ENCODE measurements at regions not wholly inside any gene's neighbourhood (a gene's known extent, or its start where the extent isn't known, plus 50 kb on each side); places are given as distances from the start of the nearest gene placed in this dataset.
"Not testable (repeated sequence)": the region's sequence is repeated elsewhere in the genome, so short reads cannot be mapped to it uniquely, and the experiment has no call there.

DNA sequence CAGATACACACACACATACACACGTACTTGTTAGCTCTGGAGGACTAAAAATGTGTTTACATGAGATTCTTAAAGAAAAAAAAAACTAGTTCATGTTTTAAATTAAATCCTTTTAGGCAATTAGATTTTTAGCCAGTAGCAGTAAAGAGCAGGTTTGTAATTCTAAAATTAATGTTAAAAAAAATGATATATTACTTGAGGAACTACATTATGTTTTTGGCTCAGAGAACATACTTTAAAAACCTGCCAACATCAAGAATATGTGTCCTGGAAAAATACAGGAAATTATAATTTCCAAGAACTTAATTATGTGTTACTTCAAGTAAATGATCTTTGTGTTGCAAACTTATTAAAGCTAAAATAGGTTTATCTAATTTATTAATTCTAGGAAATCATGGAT is 594.3 kb upstream of the PCDH7 start:
- no peak overlapping the region for H3K4me3 ChIP-seq (ENCODE audit: low read depth, low read length)
- TF ChIP-seq, protein P1, sequence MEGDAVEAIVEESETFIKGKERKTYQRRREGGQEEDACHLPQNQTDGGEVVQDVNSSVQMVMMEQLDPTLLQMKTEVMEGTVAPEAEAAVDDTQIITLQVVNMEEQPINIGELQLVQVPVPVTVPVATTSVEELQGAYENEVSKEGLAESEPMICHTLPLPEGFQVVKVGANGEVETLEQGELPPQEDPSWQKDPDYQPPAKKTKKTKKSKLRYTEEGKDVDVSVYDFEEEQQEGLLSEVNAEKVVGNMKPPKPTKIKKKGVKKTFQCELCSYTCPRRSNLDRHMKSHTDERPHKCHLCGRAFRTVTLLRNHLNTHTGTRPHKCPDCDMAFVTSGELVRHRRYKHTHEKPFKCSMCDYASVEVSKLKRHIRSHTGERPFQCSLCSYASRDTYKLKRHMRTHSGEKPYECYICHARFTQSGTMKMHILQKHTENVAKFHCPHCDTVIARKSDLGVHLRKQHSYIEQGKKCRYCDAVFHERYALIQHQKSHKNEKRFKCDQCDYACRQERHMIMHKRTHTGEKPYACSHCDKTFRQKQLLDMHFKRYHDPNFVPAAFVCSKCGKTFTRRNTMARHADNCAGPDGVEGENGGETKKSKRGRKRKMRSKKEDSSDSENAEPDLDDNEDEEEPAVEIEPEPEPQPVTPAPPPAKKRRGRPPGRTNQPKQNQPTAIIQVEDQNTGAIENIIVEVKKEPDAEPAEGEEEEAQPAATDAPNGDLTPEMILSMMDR (IDR thresholded peaks at IDR 0.05; ENCODE audit: insufficient read depth, low read depth, low read length), result no peak
- no peak for DNase-seq (ENCODE audit: low read depth)

DNA sequence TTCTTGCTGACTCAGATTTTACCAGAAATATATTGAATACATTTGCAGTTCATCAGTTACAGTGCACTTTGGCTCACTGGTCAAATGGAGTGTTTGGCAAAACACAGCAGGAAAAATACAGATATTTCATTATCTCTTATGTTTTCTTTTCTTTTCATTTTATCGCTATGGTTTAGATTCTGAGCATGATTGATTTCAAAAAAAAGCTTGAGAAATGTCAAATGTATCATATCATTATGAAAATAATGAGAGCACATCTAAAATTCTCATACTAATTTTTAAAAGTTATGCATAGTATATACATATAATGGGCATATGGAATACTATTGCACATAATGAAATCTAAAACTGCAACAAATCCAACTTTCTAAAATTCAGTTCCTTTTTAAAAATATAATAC is 593.8 kb upstream of the PCDH7 start:
- H3K4me3 ChIP-seq (ENCODE audit: low read depth, low read length), result no peak overlapping the region
- no peak for DNase-seq (ENCODE audit: low read depth)
- TF ChIP-seq, protein P1 (IDR thresholded peaks at IDR 0.05; ENCODE audit: insufficient read depth, low read depth, low read length), result no peak

- not testable (repeated sequence) for DNase-seq (ENCODE audit: low read depth); H3K4me3 ChIP-seq (ENCODE audit: low read depth, low read length)
These were observed 571.3 kb upstream of the PCDH7 start for GRCh38 chr4:30148828-30149227.

GRCh38 chr4:30149539-30149938 is 570.6 kb upstream of the PCDH7 start:
- DNase-seq (ENCODE audit: low read depth); H3K4me3 ChIP-seq (ENCODE audit: low read depth, low read length): not testable (repeated sequence)

GRCh38 chr4:30153427-30153826 is 566.7 kb upstream of the PCDH7 start:
- no peak for DNase-seq (ENCODE audit: low read depth)

DNA sequence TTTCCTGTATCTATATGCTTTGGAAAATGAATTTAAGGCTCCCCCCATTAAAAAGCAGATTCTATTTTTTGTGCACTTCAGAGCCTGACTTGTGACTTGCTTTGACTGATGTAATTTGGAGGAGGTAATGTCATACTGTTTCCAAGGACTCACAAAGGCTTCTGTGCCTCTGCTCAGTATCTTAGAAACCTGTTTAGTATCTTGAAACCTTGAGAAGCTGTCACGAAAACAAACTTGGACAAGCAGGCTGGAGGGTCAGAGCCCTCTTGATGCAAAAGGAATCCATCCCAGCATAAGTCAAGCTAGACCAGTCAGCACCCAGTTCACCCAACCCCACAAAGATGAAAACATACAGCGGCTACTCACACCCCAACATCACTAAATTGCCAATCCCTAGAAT is 560.0 kb upstream of the PCDH7 start:
- TF ChIP-seq, protein P1 (IDR thresholded peaks at IDR 0.05; ENCODE audit: insufficient read depth, low read depth, low read length), result no peak
- no peak overlapping the region for H3K4me3 ChIP-seq (ENCODE audit: low read depth, low read length)
- DNase-seq (ENCODE audit: low read depth), result no peak

More at GRCh38 chr4:30153427-30153826, 566.7 kb upstream of the PCDH7 start:
- H3K4me3 ChIP-seq (ENCODE audit: low read depth, low read length), result no peak overlapping the region
- TF ChIP-seq, protein P1 (IDR thresholded peaks at IDR 0.05; ENCODE audit: insufficient read depth, low read depth, low read length), result no peak

DNA sequence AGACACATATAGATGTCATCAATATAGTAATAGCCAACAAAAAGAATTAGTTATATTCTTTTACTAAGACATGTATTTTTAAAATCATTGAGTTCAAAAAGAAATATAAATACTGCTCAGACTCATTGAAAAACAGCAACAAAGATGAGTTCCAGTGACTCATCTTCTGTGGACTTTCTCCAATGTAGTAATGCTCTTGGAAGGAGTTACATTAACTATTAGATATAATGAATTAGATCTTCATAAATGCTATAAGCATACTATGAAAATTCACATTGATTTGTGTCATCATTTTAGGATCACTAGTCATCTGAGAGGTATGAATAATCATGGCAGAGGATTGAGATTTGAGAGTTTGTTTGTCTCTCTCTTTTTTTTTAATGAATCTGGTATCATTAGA is 547.8 kb upstream of the PCDH7 start:
- TF ChIP-seq, protein P1 (IDR thresholded peaks at IDR 0.05; ENCODE audit: insufficient read depth, low read depth, low read length), result no peak
- DNase-seq (ENCODE audit: low read depth), result no peak
- H3K4me3 ChIP-seq (ENCODE audit: low read depth, low read length), result no peak overlapping the region

DNA sequence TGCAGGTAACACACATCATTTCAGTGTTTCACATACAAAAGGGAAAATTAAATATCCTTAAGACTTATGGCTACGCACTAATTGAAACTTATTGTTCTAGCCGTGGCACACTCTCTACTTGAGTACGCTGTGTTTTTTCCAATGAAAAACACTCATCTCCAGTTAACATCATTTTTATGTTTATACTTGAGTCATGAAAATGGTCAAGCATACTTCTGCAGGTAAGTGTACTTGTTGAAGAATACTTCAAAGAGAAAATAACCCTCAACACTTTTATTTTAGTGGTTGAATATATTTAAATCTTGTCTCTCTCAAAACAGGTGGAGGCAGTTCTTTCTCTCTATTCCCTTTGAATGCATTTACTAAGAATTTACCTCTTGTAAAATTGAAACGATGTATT is 538.7 kb upstream of the PCDH7 start:
- TF ChIP-seq, protein P1 (IDR thresholded peaks at IDR 0.05; ENCODE audit: insufficient read depth, low read depth, low read length), result no peak
- no peak overlapping the region for H3K4me3 ChIP-seq (ENCODE audit: low read depth, low read length)
- no peak for DNase-seq (ENCODE audit: low read depth)
